ENCODE measurements at regions not wholly inside any gene's neighbourhood (a gene's known extent, or its start where the extent isn't known, plus 50 kb on each side); places are given as distances from the start of the nearest gene placed in this dataset.

GRCh38 chr6:159582736-159583135 lies 110.3 kb downstream of the SOD2 start:
- TF ChIP-seq CTCF (IDR thresholded peaks at IDR 0.05) (no peak), POLR2A (IDR thresholded peaks at IDR 0.05) (no peak)
